CD4-positive, alpha-beta memory T cell (primary cell): ENCODE measurements at regions not wholly inside any gene's neighbourhood (a gene's known extent, or its start where the extent isn't known, plus 50 kb on each side); places are given as distances from the start of the nearest gene placed in this dataset.
A peak's percentile ranks its signal among the peaks of the same experiment; 100 is the strongest.

Experiments used
- CTCF ChIA-PET: fragments of 350-600 bp; sonication (Branson Sonifier 250); formaldehyde crosslinking; loops from one replicate; lab custom pipeline; 2021; ENCODE audit warnings: inconsistent platforms; ENCODE audit not compliant: partially characterized antibody; lab: Charles Lee
- POLR2A ChIA-PET: fragments of 350-600 bp; sonication (Branson Sonifier 250); formaldehyde crosslinking; loops from one replicate; lab custom pipeline; 2021; ENCODE audit not compliant: partially characterized antibody; lab: Charles Lee
- DNase-seq, 5 donors: peaks; one replicate each; pipeline versions ENCODE4 v3.0.0 to v3.0.0-alpha.2; 2020 to 2022; ENCODE audit warnings: mixed read lengths in 1 of 5
- H3K27ac ChIP-seq: one replicate; pipeline ENCODE4 v1.7.0; 2013; ENCODE audit warnings: low read depth, low read length
- H3K27me3 ChIP-seq: 2 replicates; pipeline ENCODE4 v1.7.0; 2013; ENCODE audit warnings: mild to moderate bottlenecking, low read length, moderate library complexity; ENCODE audit not compliant: insufficient read depth
- H3K36me3 ChIP-seq: 2 replicates; pipeline ENCODE4 v1.7.0; 2013; ENCODE audit warnings: mild to moderate bottlenecking, low read length, moderate library complexity; ENCODE audit not compliant: insufficient read depth
- H3K4me1 ChIP-seq: 2 replicates; pipeline ENCODE4 v1.7.0; 2013; ENCODE audit warnings: mild to moderate bottlenecking, low read length, moderate library complexity; ENCODE audit not compliant: insufficient read depth
- H3K4me3 ChIP-seq, 2 donors: one replicate each; pipeline ENCODE4 v1.7.0; 2013; ENCODE audit warnings: low read length in 2 of 2, mild to moderate bottlenecking in 1 of 2
- H3K9me3 ChIP-seq, 2 donors: one replicate each; pipeline ENCODE4 v1.7.0; 2013; ENCODE audit warnings: low read length in 2 of 2, control low read depth in 1 of 2; ENCODE audit not compliant: control insufficient read depth in 1 of 2
- H3K27ac Mint-ChIP-seq, 7 donors: one replicate each; pipeline ENCODE4 v1.8.0; 2020 to 2021; ENCODE audit warnings: mixed read lengths in 7 of 7, mild to moderate bottlenecking in 6 of 7, inconsistent platforms in 3 of 7, moderate library complexity in 3 of 7
- H3K27me3 Mint-ChIP-seq, 2 donors: one replicate each; pipeline ENCODE4 v1.8.0; 2020 to 2021; ENCODE audit warnings: mixed read lengths in 2 of 2
- H3K36me3 Mint-ChIP-seq, 2 donors: one replicate each; pipeline ENCODE4 v1.8.0; 2020 to 2021; ENCODE audit warnings: mixed read lengths in 2 of 2, inconsistent platforms in 1 of 2, mild to moderate bottlenecking in 1 of 2
- H3K4me1 Mint-ChIP-seq, 4 donors: one replicate each; pipeline ENCODE4 v1.8.0; 2020 to 2021; ENCODE audit warnings: mixed read lengths in 4 of 4, mild to moderate bottlenecking in 1 of 4
- H3K4me3 Mint-ChIP-seq, 8 donors: one replicate each; pipeline ENCODE4 v1.8.0; 2020 to 2021; ENCODE audit warnings: mixed read lengths in 8 of 8, mild to moderate bottlenecking in 7 of 8, moderate library complexity in 6 of 8, inconsistent platforms in 3 of 8
- H3K9me3 Mint-ChIP-seq, 8 donors: one replicate each; pipeline ENCODE4 v1.8.0; 2020 to 2021; ENCODE audit warnings: mixed read lengths in 8 of 8, mild to moderate bottlenecking in 5 of 8, inconsistent platforms in 3 of 8, moderate library complexity in 1 of 8
- intact Hi-C: fragments of 100-400 bp; cut with micrococcal nuclease; formaldehyde crosslinking; loops from one replicate; pipeline ENCODE4 v1.15.1; 2023

GRCh38 chr4:178480105-178480504 is 1037.9 kb upstream of the AGA start:
- H3K4me3 Mint-ChIP-seq, result no peak overlapping the region
- H3K27ac Mint-ChIP-seq, result no peak overlapping the region
- no peaks in the 10 kb centered on the region for H3K27me3 ChIP-seq
- intact Hi-C loops, result no loop called here
- no peaks in the 10 kb centered on the region for H3K36me3 Mint-ChIP-seq
- H3K4me1 Mint-ChIP-seq, result no peaks in the 10 kb centered on the region
- CTCF ChIA-PET, result no interaction called here
- H3K9me3 Mint-ChIP-seq, result peaks cover 0 to 4% (median 0%) of the 10 kb centered on the region in 8 donors
- H3K4me3 ChIP-seq, result no peak overlapping the region
- H3K27me3 Mint-ChIP-seq, result no peaks in the 10 kb centered on the region
- no peak overlapping the region for H3K27ac ChIP-seq
- no peaks in the 10 kb centered on the region for H3K36me3 ChIP-seq
- POLR2A ChIA-PET, result no interaction called here
- H3K9me3 ChIP-seq, result no peaks in the 10 kb centered on the region
- H3K4me1 ChIP-seq, result no peaks in the 10 kb centered on the region
- DNase-seq, result no peak

GRCh38 chr4:178480881-178481280 is 1038.6 kb upstream of the AGA start:
- Histone ChIP-seq H3K9me3 (no peaks in the 10 kb centered on the region), H3K4me3 (no peak overlapping the region), H3K27ac (no peak overlapping the region), H3K36me3 (no peaks in the 10 kb centered on the region), H3K27me3 (no peaks in the 10 kb centered on the region), H3K4me1 (no peaks in the 10 kb centered on the region)
- H3K9me3 Mint-ChIP-seq, result peaks cover 0 to 4% (median 0%) of the 10 kb centered on the region in 8 donors
- H3K27ac Mint-ChIP-seq, result no peak overlapping the region
- POLR2A ChIA-PET, result no interaction called here
- H3K27me3 Mint-ChIP-seq, result no peaks in the 10 kb centered on the region
- H3K4me3 Mint-ChIP-seq, result no peak overlapping the region
- DNase-seq, result no peak
- no peaks in the 10 kb centered on the region for H3K4me1 Mint-ChIP-seq
- H3K36me3 Mint-ChIP-seq, result no peaks in the 10 kb centered on the region
- intact Hi-C loops, result no loop called here
- CTCF ChIA-PET, result no interaction called here

- Mint-ChIP-seq H3K36me3 (no peaks in the 10 kb centered on the region), H3K27me3 (no peaks in the 10 kb centered on the region), H3K4me1 (no peaks in the 10 kb centered on the region), H3K4me3 (no peak overlapping the region), H3K27ac (peak overlapping the region in 1 of 7 donors; percentile 65), H3K9me3 (peaks cover 0 to 4% (median 0%) of the 10 kb centered on the region in 8 donors)
- intact Hi-C loops, result no loop called here
- POLR2A ChIA-PET, result no interaction called here
- H3K27me3 ChIP-seq, result no peaks in the 10 kb centered on the region
- H3K4me1 ChIP-seq, result no peaks in the 10 kb centered on the region
- no peak overlapping the region for H3K27ac ChIP-seq
- CTCF ChIA-PET, result no interaction called here
- no peak overlapping the region for H3K4me3 ChIP-seq
- H3K36me3 ChIP-seq, result no peaks in the 10 kb centered on the region
- DNase-seq, result no peak
- no peaks in the 10 kb centered on the region for H3K9me3 ChIP-seq
These were observed 1039.3 kb upstream of the AGA start for GRCh38 chr4:178481564-178481963.

GRCh38 chr4:178523038-178523437 is 1080.8 kb upstream of the AGA start:
- H3K9me3 ChIP-seq, result peaks cover 0 to 5% of the 10 kb centered on the region in 2 donors
- H3K4me3 Mint-ChIP-seq, result no peak overlapping the region
- H3K27me3 Mint-ChIP-seq, result no peaks in the 10 kb centered on the region
- intact Hi-C loops, result no loop called here
- H3K4me1 Mint-ChIP-seq, result no peaks in the 10 kb centered on the region
- DNase-seq, result no peak
- H3K36me3 ChIP-seq, result no peaks in the 10 kb centered on the region
- H3K4me1 ChIP-seq, result no peaks in the 10 kb centered on the region
- no peak overlapping the region for H3K27ac ChIP-seq
- peaks cover 0 to 13% (median 2%) of the 10 kb centered on the region in 8 donors for H3K9me3 Mint-ChIP-seq
- no peaks in the 10 kb centered on the region for H3K36me3 Mint-ChIP-seq
- H3K27ac Mint-ChIP-seq, result no peak overlapping the region
- ChIA-PET POLR2A (no interaction called here), CTCF (no interaction called here)
- no peak overlapping the region for H3K4me3 ChIP-seq
- H3K27me3 ChIP-seq, result no peaks in the 10 kb centered on the region

GRCh38 chr4:178535939-178536579 is 1093.8 kb upstream of the AGA start:
- H3K27me3 Mint-ChIP-seq, result no peaks in the 10 kb centered on the region
- no peaks in the 10 kb centered on the region for H3K27me3 ChIP-seq
- no peak overlapping the region for H3K27ac Mint-ChIP-seq
- H3K4me1 ChIP-seq, result no peaks in the 10 kb centered on the region
- no peaks in the 10 kb centered on the region for H3K4me1 Mint-ChIP-seq
- no peaks in the 10 kb centered on the region for H3K36me3 Mint-ChIP-seq
- DNase-seq, result no peak
- intact Hi-C loops, result no loop called here
- no peak overlapping the region for H3K4me3 ChIP-seq
- peaks cover 0 to 11% (median 6%) of the 10 kb centered on the region in 8 donors for H3K9me3 Mint-ChIP-seq
- CTCF ChIA-PET, result no interaction called here
- POLR2A ChIA-PET, result no interaction called here
- H3K27ac ChIP-seq, result no peak overlapping the region
- H3K36me3 ChIP-seq, result no peaks in the 10 kb centered on the region
- H3K4me3 Mint-ChIP-seq, result no peak overlapping the region
- H3K9me3 ChIP-seq, result no peaks in the 10 kb centered on the region

GRCh38 chr4:178553201-178553600 is 1111.0 kb upstream of the AGA start:
- Mint-ChIP-seq H3K27ac (no peak overlapping the region), H3K27me3 (no peaks in the 10 kb centered on the region), H3K36me3 (no peaks in the 10 kb centered on the region), H3K4me3 (no peak overlapping the region), H3K4me1 (no peaks in the 10 kb centered on the region), H3K9me3 (peaks cover 0 to 11% (median 3%) of the 10 kb centered on the region in 8 donors)
- no peak for DNase-seq
- ChIA-PET CTCF (no interaction called here), POLR2A (no interaction called here)
- Histone ChIP-seq H3K9me3 (no peaks in the 10 kb centered on the region), H3K27ac (no peak overlapping the region), H3K4me3 (no peak overlapping the region), H3K36me3 (no peaks in the 10 kb centered on the region), H3K27me3 (no peaks in the 10 kb centered on the region), H3K4me1 (no peaks in the 10 kb centered on the region)
- intact Hi-C loops, result no loop called here

- CTCF ChIA-PET, result no interaction called here
These were observed 1112.1 kb upstream of the AGA start for GRCh38 chr4:178554352-178554751.

More at GRCh38 chr4:178554352-178554751, 1112.1 kb upstream of the AGA start:
- no peak for DNase-seq
- H3K36me3 ChIP-seq, result no peaks in the 10 kb centered on the region
- no peaks in the 10 kb centered on the region for H3K4me1 ChIP-seq
- H3K9me3 ChIP-seq, result no peaks in the 10 kb centered on the region
- POLR2A ChIA-PET, result no interaction called here
- Mint-ChIP-seq H3K27ac (no peak overlapping the region), H3K27me3 (no peaks in the 10 kb centered on the region), H3K36me3 (no peaks in the 10 kb centered on the region), H3K9me3 (peaks cover 0 to 10% (median 3%) of the 10 kb centered on the region in 8 donors), H3K4me3 (no peak overlapping the region), H3K4me1 (no peaks in the 10 kb centered on the region)
- no peak overlapping the region for H3K27ac ChIP-seq
- no peak overlapping the region for H3K4me3 ChIP-seq
- H3K27me3 ChIP-seq, result no peaks in the 10 kb centered on the region
- intact Hi-C loops, result no loop called here
